ENCODE measurements at regions not wholly inside any gene's neighbourhood (a gene's known extent, or its start where the extent isn't known, plus 50 kb on each side); places are given as distances from the start of the nearest gene placed in this dataset.
"Not testable (repeated sequence)": the region's sequence is repeated elsewhere in the genome, so short reads cannot be mapped to it uniquely, and the experiment has no call there.

GRCh38 chr9:85487872-85488271 lies 253.9 kb downstream of the AGTPBP1 start:
- DNase-seq: no peak

GRCh38 chr9:85484235-85484634 lies 257.5 kb downstream of the AGTPBP1 start:
- no peak for DNase-seq

- peak; percentile 21 for DNase-seq
Observed at GRCh38 chr9:85483208-85483607, 258.5 kb downstream of the AGTPBP1 start.

- no peak for DNase-seq
Observed at GRCh38 chr9:85479305-85479704, 262.4 kb downstream of the AGTPBP1 start.

GRCh38 chr9:85478847-85479246 lies 262.9 kb downstream of the AGTPBP1 start:
- DNase-seq: no peak

GRCh38 chr9:85474896-85475295 lies 266.9 kb downstream of the AGTPBP1 start:
- not testable (repeated sequence) for DNase-seq

GRCh38 chr9:85471791-85472190 lies 270.0 kb downstream of the AGTPBP1 start:
- no peak for DNase-seq

GRCh38 chr9:85469041-85469440 lies 272.7 kb downstream of the AGTPBP1 start:
- no peak for DNase-seq

GRCh38 chr9:85466834-85467233 lies 274.9 kb downstream of the AGTPBP1 start:
- DNase-seq: no peak

- not testable (repeated sequence) for DNase-seq
Observed at GRCh38 chr9:85458114-85458864, 283.5 kb downstream of the AGTPBP1 start.

- no peak for DNase-seq
Observed at GRCh38 chr9:85453850-85454249, 287.9 kb downstream of the AGTPBP1 start.

- DNase-seq: no peak
Observed at GRCh38 chr9:85452841-85453240, 288.9 kb downstream of the AGTPBP1 start.

GRCh38 chr9:85451680-85452079 lies 290.1 kb downstream of the AGTPBP1 start:
- no peak for DNase-seq

- no peak for DNase-seq
Observed at GRCh38 chr9:85445887-85446286, 295.9 kb downstream of the AGTPBP1 start.

GRCh38 chr9:85444243-85444642 lies 297.5 kb downstream of the AGTPBP1 start:
- no peak for DNase-seq

GRCh38 chr9:85443190-85443598 lies 298.6 kb downstream of the AGTPBP1 start:
- no peak for DNase-seq

- DNase-seq: no peak
Observed at GRCh38 chr9:85439791-85440190, 302.0 kb downstream of the AGTPBP1 start.

GRCh38 chr9:85433956-85434355 lies 307.8 kb downstream of the AGTPBP1 start:
- DNase-seq: not testable (repeated sequence)

GRCh38 chr9:85433551-85433950 lies 308.2 kb downstream of the AGTPBP1 start:
- DNase-seq: not testable (repeated sequence)

- no peak for DNase-seq
Observed at GRCh38 chr9:85433046-85433445, 308.7 kb downstream of the AGTPBP1 start.

- DNase-seq: no peak
Observed at GRCh38 chr9:85432599-85432998, 309.2 kb downstream of the AGTPBP1 start.

- DNase-seq: no peak
Observed at GRCh38 chr9:85431339-85432102, 310.2 kb downstream of the AGTPBP1 start.

GRCh38 chr9:85430659-85431338 lies 311.0 kb downstream of the AGTPBP1 start:
- peak; percentile 79 for DNase-seq

GRCh38 chr9:85428230-85428629 lies 313.5 kb downstream of the AGTPBP1 start:
- no peak for DNase-seq

Data from NCI-H1105 treated with DMSO at 0.1 percent for 48 hours (cell line).